GM18868 (cell line): ENCODE measurements at regions not wholly inside any gene's neighbourhood (a gene's known extent, or its start where the extent isn't known, plus 50 kb on each side); places are given as distances from the start of the nearest gene placed in this dataset.
"Not testable (repeated sequence)": the region's sequence is repeated elsewhere in the genome, so short reads cannot be mapped to it uniquely, and the experiment has no call there.

ENCODE experiments used
- ATAC-seq: cut with Tn5 transposase; IDR thresholded peaks from one replicate; pipeline ENCODE4 v1.9.1; 2021; ENCODE audit warnings: mild to moderate bottlenecking, moderate library complexity; ENCODE audit not compliant: unreplicated experiment

GRCh38 chr2:13143451-13143850 lies 426.7 kb downstream of the TRIB2 start:
- no peak for ATAC-seq

- no peak for ATAC-seq
Measured at GRCh38 chr2:13156916-13157315, 440.2 kb downstream of the TRIB2 start.

DNA sequence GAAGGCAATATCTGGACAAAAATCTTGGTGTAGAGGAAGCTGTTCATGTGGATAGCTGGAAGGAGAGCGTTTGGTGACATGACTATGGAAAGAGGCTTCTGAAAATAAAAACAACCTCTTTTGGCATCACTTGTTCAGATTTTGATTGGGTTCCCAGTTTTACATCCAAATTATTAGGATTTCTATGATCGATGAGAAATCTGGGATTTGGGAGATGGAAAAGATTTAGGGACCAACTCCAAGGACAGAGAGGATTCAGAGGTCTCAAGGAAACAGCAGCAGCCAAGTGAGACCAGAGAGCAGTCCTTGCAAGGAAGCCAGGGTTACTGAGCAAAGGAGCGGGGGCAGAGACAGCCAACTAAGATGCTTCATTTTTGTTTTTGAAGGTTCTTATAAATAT lies 441.7 kb downstream of the TRIB2 start:
- no peak for ATAC-seq

GRCh38 chr2:13180729-13181128 lies 464.0 kb downstream of the TRIB2 start:
- ATAC-seq, result no peak

DNA sequence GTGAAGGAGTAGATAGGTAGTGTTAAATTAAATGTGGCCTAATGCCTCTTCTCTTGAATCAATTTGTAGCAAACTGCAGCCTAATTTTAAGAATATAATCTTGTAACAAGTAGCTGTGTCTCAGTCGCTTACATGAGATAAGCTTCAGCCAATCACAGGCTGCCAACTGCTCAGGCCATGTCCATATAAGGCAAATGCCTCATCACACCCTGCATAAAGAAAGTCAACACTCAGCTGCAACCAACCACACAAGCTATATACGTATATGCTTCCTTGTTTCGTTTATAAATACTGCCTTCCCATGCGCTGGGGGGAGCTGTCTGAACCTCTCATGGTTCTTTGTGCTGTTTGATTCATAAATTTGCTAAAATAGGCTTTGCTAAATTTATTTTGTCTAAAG lies 476.3 kb downstream of the TRIB2 start:
- peak; percentile 87 for ATAC-seq

GRCh38 chr2:13193900-13194299 lies 477.2 kb downstream of the TRIB2 start:
- peak; percentile 82 for ATAC-seq

DNA sequence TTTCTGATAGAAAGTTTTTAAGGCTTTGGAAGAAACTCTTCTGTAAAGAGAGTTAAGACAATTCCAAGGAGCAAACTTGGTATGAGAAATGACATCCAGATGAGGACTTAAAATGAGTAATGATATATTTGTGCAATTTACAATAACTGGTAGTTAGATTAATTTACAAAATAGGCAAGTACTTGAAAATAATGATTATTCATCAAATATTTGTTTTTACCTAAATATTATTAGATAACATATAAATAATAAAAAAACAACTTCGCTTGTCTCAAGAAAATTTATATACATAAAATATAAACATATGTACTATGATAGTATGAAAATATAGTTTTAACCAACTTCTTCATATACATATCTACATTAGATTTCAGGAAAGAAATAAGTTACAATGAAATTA lies 478.5 kb downstream of the TRIB2 start:
- no peak for ATAC-seq

DNA sequence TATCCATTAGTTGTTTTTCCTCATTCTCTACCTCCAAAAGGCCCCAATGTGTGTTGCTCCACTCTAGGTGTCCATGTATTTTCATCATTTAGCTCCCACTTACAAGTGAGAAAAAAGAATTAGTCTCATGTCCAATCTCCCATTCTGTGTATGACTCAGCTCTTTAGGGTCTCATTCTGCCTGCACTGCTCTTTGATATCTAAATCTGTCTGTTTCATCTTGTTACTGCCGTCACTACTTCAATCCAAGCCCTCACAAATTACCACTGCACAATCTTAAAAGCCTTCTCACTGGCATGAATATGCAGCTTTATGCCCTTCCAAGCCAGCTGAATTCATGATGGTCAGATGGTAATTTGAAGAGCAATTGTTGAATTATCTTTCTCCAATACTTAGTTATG lies 480.5 kb downstream of the TRIB2 start:
- ATAC-seq, result no peak

DNA sequence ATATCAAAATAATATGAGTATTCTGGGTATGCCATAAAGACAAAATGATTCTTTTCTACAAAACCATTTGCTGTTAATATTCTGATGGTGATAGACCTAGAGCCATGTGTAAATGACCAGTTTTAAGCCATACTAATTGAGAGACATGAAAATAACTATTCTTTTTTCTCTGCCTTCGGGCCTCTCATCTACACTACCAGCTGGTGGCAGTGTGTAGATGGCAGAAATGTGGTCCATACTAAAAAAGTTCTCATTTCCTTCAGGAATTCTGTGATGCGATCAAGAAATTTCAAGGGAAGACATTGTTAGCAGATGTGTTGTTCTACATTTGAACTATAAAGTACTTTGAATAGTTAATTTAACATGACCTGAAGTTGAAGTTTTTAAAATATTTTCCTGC lies 485.2 kb downstream of the TRIB2 start:
- no peak for ATAC-seq

DNA sequence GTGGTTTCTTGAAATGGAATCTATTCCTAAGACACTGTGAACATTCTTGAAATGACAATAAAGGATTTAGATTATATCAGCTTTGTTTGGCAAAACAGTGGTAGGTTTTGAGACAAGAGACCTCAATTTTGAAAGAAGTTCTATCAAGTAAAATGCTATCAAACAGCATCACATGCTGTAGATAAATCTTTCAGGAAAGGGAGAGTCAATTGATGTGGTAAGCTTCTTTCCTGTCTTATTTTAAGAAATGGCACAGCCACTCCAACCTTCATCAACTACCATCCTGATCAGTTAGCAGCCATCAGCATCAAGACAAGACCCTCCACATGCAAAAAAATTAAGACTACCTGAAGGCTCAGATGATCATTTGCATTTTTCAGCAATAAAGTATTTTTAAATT lies 495.4 kb downstream of the TRIB2 start:
- ATAC-seq, result no peak

- no peak for ATAC-seq
Measured at GRCh38 chr2:13218205-13218604, 501.5 kb downstream of the TRIB2 start.

DNA sequence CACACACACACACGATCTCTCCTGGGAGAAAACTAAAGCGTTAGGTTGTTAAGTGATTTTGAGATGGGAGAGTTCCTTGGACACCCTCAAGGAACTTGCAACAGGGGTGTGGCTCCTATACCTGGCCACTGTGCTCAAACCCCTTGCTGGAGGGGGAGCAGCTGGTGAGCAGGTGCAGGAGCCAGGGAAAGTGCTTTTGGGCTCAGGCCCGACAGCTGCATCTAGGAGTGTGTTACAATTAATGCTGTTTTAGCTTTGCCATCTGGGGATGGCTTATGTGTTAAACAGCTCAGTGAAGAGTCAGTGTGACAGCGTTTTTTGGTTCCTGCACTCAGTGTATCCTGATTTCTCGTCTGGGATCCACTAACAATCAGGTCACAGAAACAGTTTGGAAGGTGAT lies 510.8 kb downstream of the TRIB2 start:
- ATAC-seq, result no peak

GRCh38 chr2:13230221-13230620 lies 513.5 kb downstream of the TRIB2 start:
- no peak for ATAC-seq

GRCh38 chr2:13240061-13240460 lies 523.3 kb downstream of the TRIB2 start:
- peak; percentile 54 for ATAC-seq

GRCh38 chr2:13240789-13241487 lies 524.2 kb downstream of the TRIB2 start:
- ATAC-seq, result peak; percentile 73

- ATAC-seq, result no peak
Measured at GRCh38 chr2:13252615-13253014, 535.9 kb downstream of the TRIB2 start.

DNA sequence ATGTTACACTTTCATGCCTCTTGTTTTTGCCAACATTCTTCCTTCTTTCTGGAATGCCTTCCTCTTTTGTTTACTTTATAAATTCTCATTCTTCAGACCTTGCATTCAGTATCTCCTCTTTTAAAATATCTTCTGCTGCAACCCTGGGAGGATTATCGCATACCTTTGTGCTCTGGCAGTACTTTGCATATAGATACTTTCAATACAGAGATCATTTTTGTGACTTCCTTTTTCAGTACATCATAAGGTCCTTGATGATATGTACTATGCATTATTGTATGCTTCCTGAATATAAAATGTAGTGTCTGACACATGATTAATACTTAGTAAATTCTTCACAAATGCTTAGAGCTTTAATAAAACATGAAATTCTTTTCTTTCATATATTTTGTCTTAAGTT lies 538.7 kb downstream of the TRIB2 start:
- no peak for ATAC-seq

GRCh38 chr2:13260402-13260801 lies 543.7 kb downstream of the TRIB2 start:
- ATAC-seq, result no peak

DNA sequence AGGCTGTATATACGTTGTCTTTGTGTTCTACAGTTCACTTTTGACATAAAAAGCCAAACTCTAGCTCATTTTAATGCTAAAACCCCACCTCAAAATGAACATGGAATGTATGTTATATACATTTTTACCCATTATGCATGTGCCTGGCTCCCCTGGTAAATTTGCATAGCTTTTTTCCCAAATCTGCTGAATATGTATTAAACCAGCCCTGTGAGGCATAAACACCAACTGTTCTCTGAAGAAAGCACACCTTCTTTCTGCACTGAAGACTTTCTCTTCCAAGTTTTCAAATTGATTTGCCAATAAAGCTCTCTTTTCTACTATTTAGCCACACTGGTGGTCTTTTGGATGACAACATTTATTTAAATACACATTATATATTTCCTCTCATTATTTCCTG lies 549.4 kb downstream of the TRIB2 start:
- no peak for ATAC-seq

DNA sequence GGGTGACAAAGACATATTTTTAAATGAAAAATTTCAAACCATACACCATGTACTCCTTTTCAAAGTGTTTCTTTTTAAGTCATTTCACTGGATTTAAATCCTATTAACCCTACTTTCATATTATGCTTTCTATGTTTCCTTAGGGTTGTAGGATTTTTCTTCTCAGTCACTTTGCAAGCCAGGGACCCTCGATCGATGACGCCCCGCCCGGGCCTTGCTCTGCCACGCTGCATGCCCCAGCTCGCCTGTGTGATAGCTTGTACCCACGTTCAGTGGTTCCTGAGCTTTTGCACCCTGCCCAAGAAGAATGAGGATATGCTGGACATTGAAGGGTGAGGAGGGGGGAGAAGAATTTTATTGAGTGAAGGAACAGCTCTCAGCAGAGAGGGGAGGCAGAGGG lies 568.0 kb downstream of the TRIB2 start:
- ATAC-seq, result no peak

- no peak for ATAC-seq
Measured at GRCh38 chr2:13289310-13289709, 572.6 kb downstream of the TRIB2 start.

GRCh38 chr2:13308478-13308805 lies 591.7 kb downstream of the TRIB2 start:
- not testable (repeated sequence) for ATAC-seq

DNA sequence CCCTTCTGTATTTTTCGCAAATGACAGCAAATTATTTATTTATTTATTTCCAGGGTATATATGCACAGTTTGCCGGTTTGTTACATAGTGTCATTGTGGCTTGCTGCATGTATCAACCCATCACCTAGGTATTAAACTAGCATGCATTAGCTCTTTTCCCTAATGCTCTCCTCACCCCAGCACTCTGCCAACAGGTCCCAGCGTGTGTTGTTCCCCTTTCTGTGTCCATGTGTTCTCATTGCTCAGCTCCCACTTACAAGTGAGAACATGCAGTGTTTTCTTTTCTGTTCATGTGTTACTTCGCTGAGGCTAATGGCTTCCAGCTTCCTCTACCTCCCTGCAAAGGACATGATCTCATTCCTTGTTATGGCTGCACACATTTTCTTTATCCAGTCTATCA lies 592.3 kb downstream of the TRIB2 start:
- no peak for ATAC-seq
